CD4-positive, alpha-beta memory T cell (primary cell): ENCODE measurements at regions not wholly inside any gene's neighbourhood (a gene's known extent, or its start where the extent isn't known, plus 50 kb on each side); places are given as distances from the start of the nearest gene placed in this dataset.

Source experiments
- CTCF ChIA-PET: fragments of 350-600 bp; sonication (Branson Sonifier 250); formaldehyde crosslinking; loops from one replicate; lab custom pipeline; 2021; ENCODE audit warnings: inconsistent platforms; ENCODE audit not compliant: partially characterized antibody; lab: Charles Lee
- POLR2A ChIA-PET: fragments of 350-600 bp; sonication (Branson Sonifier 250); formaldehyde crosslinking; loops from one replicate; lab custom pipeline; 2021; ENCODE audit not compliant: partially characterized antibody; lab: Charles Lee
- DNase-seq, 5 donors: peaks; one replicate each; pipeline versions ENCODE4 v3.0.0 to v3.0.0-alpha.2; 2020 to 2022; ENCODE audit warnings: mixed read lengths in 1 of 5
- H3K27ac ChIP-seq: one replicate; pipeline ENCODE4 v1.7.0; 2013; ENCODE audit warnings: low read depth, low read length
- H3K27me3 ChIP-seq: 2 replicates; pipeline ENCODE4 v1.7.0; 2013; ENCODE audit warnings: mild to moderate bottlenecking, low read length, moderate library complexity; ENCODE audit not compliant: insufficient read depth
- H3K36me3 ChIP-seq: 2 replicates; pipeline ENCODE4 v1.7.0; 2013; ENCODE audit warnings: mild to moderate bottlenecking, low read length, moderate library complexity; ENCODE audit not compliant: insufficient read depth
- H3K4me1 ChIP-seq: 2 replicates; pipeline ENCODE4 v1.7.0; 2013; ENCODE audit warnings: mild to moderate bottlenecking, low read length, moderate library complexity; ENCODE audit not compliant: insufficient read depth
- H3K4me3 ChIP-seq, 2 donors: one replicate each; pipeline ENCODE4 v1.7.0; 2013; ENCODE audit warnings: low read length in 2 of 2, mild to moderate bottlenecking in 1 of 2
- H3K9me3 ChIP-seq, 2 donors: one replicate each; pipeline ENCODE4 v1.7.0; 2013; ENCODE audit warnings: low read length in 2 of 2, control low read depth in 1 of 2; ENCODE audit not compliant: control insufficient read depth in 1 of 2
- H3K27ac Mint-ChIP-seq, 7 donors: one replicate each; pipeline ENCODE4 v1.8.0; 2020 to 2021; ENCODE audit warnings: mixed read lengths in 7 of 7, mild to moderate bottlenecking in 6 of 7, inconsistent platforms in 3 of 7, moderate library complexity in 3 of 7
- H3K27me3 Mint-ChIP-seq, 2 donors: one replicate each; pipeline ENCODE4 v1.8.0; 2020 to 2021; ENCODE audit warnings: mixed read lengths in 2 of 2
- H3K36me3 Mint-ChIP-seq, 2 donors: one replicate each; pipeline ENCODE4 v1.8.0; 2020 to 2021; ENCODE audit warnings: mixed read lengths in 2 of 2, inconsistent platforms in 1 of 2, mild to moderate bottlenecking in 1 of 2
- H3K4me1 Mint-ChIP-seq, 4 donors: one replicate each; pipeline ENCODE4 v1.8.0; 2020 to 2021; ENCODE audit warnings: mixed read lengths in 4 of 4, mild to moderate bottlenecking in 1 of 4
- H3K4me3 Mint-ChIP-seq, 8 donors: one replicate each; pipeline ENCODE4 v1.8.0; 2020 to 2021; ENCODE audit warnings: mixed read lengths in 8 of 8, mild to moderate bottlenecking in 7 of 8, moderate library complexity in 6 of 8, inconsistent platforms in 3 of 8
- H3K9me3 Mint-ChIP-seq, 8 donors: one replicate each; pipeline ENCODE4 v1.8.0; 2020 to 2021; ENCODE audit warnings: mixed read lengths in 8 of 8, mild to moderate bottlenecking in 5 of 8, inconsistent platforms in 3 of 8, moderate library complexity in 1 of 8
- intact Hi-C: fragments of 100-400 bp; cut with micrococcal nuclease; formaldehyde crosslinking; loops from one replicate; pipeline ENCODE4 v1.15.1; 2023

- H3K27ac ChIP-seq: no peak overlapping the region
- Mint-ChIP-seq H3K4me1 (no peaks in the 10 kb centered on the region), H3K27me3 (peaks cover 4 to 6% of the 10 kb centered on the region in 2 donors), H3K36me3 (no peaks in the 10 kb centered on the region), H3K27ac (no peak overlapping the region), H3K4me3 (no peak overlapping the region), H3K9me3 (peaks cover 0 to 2% (median 1%) of the 10 kb centered on the region in 8 donors)
- intact Hi-C loops: no loop called here
- H3K36me3 ChIP-seq: no peaks in the 10 kb centered on the region
- DNase-seq: no peak
- no peaks in the 10 kb centered on the region for H3K4me1 ChIP-seq
- no peaks in the 10 kb centered on the region for H3K9me3 ChIP-seq
- H3K27me3 ChIP-seq: no peaks in the 10 kb centered on the region
- no peak overlapping the region for H3K4me3 ChIP-seq
- ChIA-PET CTCF (no interaction called here), POLR2A (no interaction called here)
These were observed 144.4 kb upstream of the PTER start for GRCh38 chr10:16292366-16292765.

- H3K9me3 Mint-ChIP-seq: peaks cover 0 to 2% (median 0%) of the 10 kb centered on the region in 8 donors
- intact Hi-C loops: no loop called here
- DNase-seq: no peak
- no peak overlapping the region for H3K4me3 Mint-ChIP-seq
- no peaks in the 10 kb centered on the region for H3K27me3 ChIP-seq
- H3K27ac Mint-ChIP-seq: no peak overlapping the region
- H3K9me3 ChIP-seq: no peaks in the 10 kb centered on the region
- H3K4me1 ChIP-seq: no peaks in the 10 kb centered on the region
- H3K36me3 ChIP-seq: no peaks in the 10 kb centered on the region
- H3K36me3 Mint-ChIP-seq: no peaks in the 10 kb centered on the region
- CTCF ChIA-PET: no interaction called here
- H3K27ac ChIP-seq: no peak overlapping the region
- H3K27me3 Mint-ChIP-seq: peaks cover 5 to 6% of the 10 kb centered on the region in 2 donors
- no peak overlapping the region for H3K4me3 ChIP-seq
- no peaks in the 10 kb centered on the region for H3K4me1 Mint-ChIP-seq
- POLR2A ChIA-PET: no interaction called here
These were observed 139.7 kb upstream of the PTER start for GRCh38 chr10:16297069-16297468.

GRCh38 chr10:16297642-16298041 is 139.2 kb upstream of the PTER start:
- H3K9me3 Mint-ChIP-seq: peaks cover 0 to 2% (median 0%) of the 10 kb centered on the region in 8 donors
- H3K4me3 Mint-ChIP-seq: no peak overlapping the region
- no peaks in the 10 kb centered on the region for H3K36me3 ChIP-seq
- no peaks in the 10 kb centered on the region for H3K36me3 Mint-ChIP-seq
- H3K9me3 ChIP-seq: no peaks in the 10 kb centered on the region
- CTCF ChIA-PET: no interaction called here
- intact Hi-C loops: no loop called here
- DNase-seq: no peak
- H3K27me3 Mint-ChIP-seq: peaks cover 5 to 6% of the 10 kb centered on the region in 2 donors
- no peak overlapping the region for H3K27ac ChIP-seq
- H3K27ac Mint-ChIP-seq: no peak overlapping the region
- no peaks in the 10 kb centered on the region for H3K27me3 ChIP-seq
- no peaks in the 10 kb centered on the region for H3K4me1 Mint-ChIP-seq
- POLR2A ChIA-PET: no interaction called here
- no peaks in the 10 kb centered on the region for H3K4me1 ChIP-seq
- no peak overlapping the region for H3K4me3 ChIP-seq

GRCh38 chr10:16304311-16304710 is 132.5 kb upstream of the PTER start:
- Histone ChIP-seq H3K4me3 (no peak overlapping the region), H3K4me1 (no peaks in the 10 kb centered on the region), H3K36me3 (no peaks in the 10 kb centered on the region), H3K27me3 (no peaks in the 10 kb centered on the region), H3K27ac (no peak overlapping the region), H3K9me3 (no peaks in the 10 kb centered on the region)
- Mint-ChIP-seq H3K4me3 (no peak overlapping the region), H3K27ac (no peak overlapping the region), H3K27me3 (peaks cover 7 to 9% of the 10 kb centered on the region in 2 donors), H3K9me3 (peaks cover 0 to 6% (median 1%) of the 10 kb centered on the region in 8 donors), H3K36me3 (no peaks in the 10 kb centered on the region), H3K4me1 (no peaks in the 10 kb centered on the region)
- ChIA-PET POLR2A (no interaction called here), CTCF (no interaction called here)
- intact Hi-C loops: no loop called here
- no peak for DNase-seq

- POLR2A ChIA-PET: no interaction called here
- H3K4me1 Mint-ChIP-seq: no peaks in the 10 kb centered on the region
- no peaks in the 10 kb centered on the region for H3K4me1 ChIP-seq
- H3K4me3 Mint-ChIP-seq: no peak overlapping the region
- no peaks in the 10 kb centered on the region for H3K27me3 ChIP-seq
- CTCF ChIA-PET: no interaction called here
- H3K9me3 Mint-ChIP-seq: peaks cover 3 to 13% (median 7%) of the 10 kb centered on the region in 8 donors
- H3K9me3 ChIP-seq: no peaks in the 10 kb centered on the region
- H3K27me3 Mint-ChIP-seq: no peaks in the 10 kb centered on the region
- no peaks in the 10 kb centered on the region for H3K36me3 ChIP-seq
- H3K27ac ChIP-seq: no peak overlapping the region
- intact Hi-C loops: no loop called here
- H3K36me3 Mint-ChIP-seq: no peaks in the 10 kb centered on the region
- no peak for DNase-seq
- no peak overlapping the region for H3K27ac Mint-ChIP-seq
- no peak overlapping the region for H3K4me3 ChIP-seq
These were observed 126.4 kb upstream of the PTER start for GRCh38 chr10:16310440-16310839.

- H3K9me3 Mint-ChIP-seq: peaks cover 2 to 11% (median 5%) of the 10 kb centered on the region in 8 donors
These were observed 122.6 kb upstream of the PTER start for GRCh38 chr10:16314259-16314658.

GRCh38 chr10:16316733-16317390 is 119.9 kb upstream of the PTER start:
- POLR2A ChIA-PET: no interaction called here
- Histone ChIP-seq H3K9me3 (no peaks in the 10 kb centered on the region), H3K4me1 (no peaks in the 10 kb centered on the region), H3K27me3 (no peaks in the 10 kb centered on the region), H3K27ac (no peak overlapping the region), H3K36me3 (no peaks in the 10 kb centered on the region), H3K4me3 (no peak overlapping the region)
- intact Hi-C loops: no loop called here
- H3K4me3 Mint-ChIP-seq: no peak overlapping the region
- H3K27ac Mint-ChIP-seq: no peak overlapping the region
- H3K27me3 Mint-ChIP-seq: peaks cover under 1 to 3% of the 10 kb centered on the region in 2 donors
- H3K9me3 Mint-ChIP-seq: no peaks in the 10 kb centered on the region
- no peaks in the 10 kb centered on the region for H3K4me1 Mint-ChIP-seq
- H3K36me3 Mint-ChIP-seq: no peaks in the 10 kb centered on the region
- no peak for DNase-seq
- CTCF ChIA-PET: no interaction called here

More at GRCh38 chr10:16314259-16314658, 122.6 kb upstream of the PTER start:
- H3K4me1 ChIP-seq: no peaks in the 10 kb centered on the region
- no peaks in the 10 kb centered on the region for H3K36me3 Mint-ChIP-seq
- no peaks in the 10 kb centered on the region for H3K27me3 ChIP-seq
- ChIA-PET POLR2A (no interaction called here), CTCF (no interaction called here)
- H3K9me3 ChIP-seq: no peaks in the 10 kb centered on the region
- H3K4me1 Mint-ChIP-seq: no peaks in the 10 kb centered on the region
- H3K27ac Mint-ChIP-seq: no peak overlapping the region
- H3K4me3 ChIP-seq: no peak overlapping the region
- no peaks in the 10 kb centered on the region for H3K27me3 Mint-ChIP-seq
- no peak overlapping the region for H3K4me3 Mint-ChIP-seq
- no peaks in the 10 kb centered on the region for H3K36me3 ChIP-seq
- H3K27ac ChIP-seq: no peak overlapping the region
- intact Hi-C loops: no loop called here
- DNase-seq: no peak
